Stomach (tissue), 4 donors: ENCODE measurements at regions not wholly inside any gene's neighbourhood (a gene's known extent, or its start where the extent isn't known, plus 50 kb on each side); places are given as distances from the start of the nearest gene placed in this dataset.

Experiments used
- POLR2A ChIP-seq, 4 donors: fragments of 450-650 bp; IDR thresholded peaks; one replicate each; pipeline ENCODE4 v1.6.1; 2016; ENCODE audit warnings: antibody characterized with exemption in 4 of 4, control low read depth in 2 of 4, mild to moderate bottlenecking in 1 of 4, moderate library complexity in 1 of 4
- POLR2AphosphoS5 ChIP-seq, 3 donors: sonication (generic); formaldehyde crosslinking; IDR thresholded peaks; one replicate each; pipeline ENCODE4 v1.6.1; 2016; ENCODE audit warnings: antibody characterized with exemption in 3 of 3
- TF ChIP-seq, protein P1 (sequence below), 7 experiments: fragments of 450-650 bp in 4 of 7; fragments of 200-600 bp in 3 of 7; sonication (generic) in 3 of 7; IDR thresholded peaks; one replicate each; pipeline ENCODE4 v1.5.1; 2016 to 2019; ENCODE audit warnings: antibody characterized with exemption in 7 of 7, control low read depth in 2 of 7, mild to moderate bottlenecking in 1 of 7

DNA sequence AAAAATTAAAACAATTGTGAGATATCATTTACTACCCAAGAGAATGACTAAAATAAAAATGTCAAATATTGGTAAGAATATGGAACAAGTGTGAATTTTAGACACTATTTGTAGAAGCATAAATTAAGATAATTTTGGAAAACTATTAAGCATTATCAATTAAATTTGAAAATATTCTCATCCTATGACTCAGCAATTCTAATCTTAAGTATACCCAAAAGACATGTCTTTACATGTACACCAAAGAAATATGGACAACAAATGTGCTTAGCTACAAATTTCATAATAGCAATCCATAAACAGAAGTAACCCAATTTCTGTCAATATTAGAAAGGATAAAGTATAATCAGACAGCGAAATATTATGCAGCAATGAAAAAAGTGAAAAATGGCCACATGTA lies 1032.2 kb upstream of the SEMA6D start:
- TF ChIP-seq, protein P1, sequence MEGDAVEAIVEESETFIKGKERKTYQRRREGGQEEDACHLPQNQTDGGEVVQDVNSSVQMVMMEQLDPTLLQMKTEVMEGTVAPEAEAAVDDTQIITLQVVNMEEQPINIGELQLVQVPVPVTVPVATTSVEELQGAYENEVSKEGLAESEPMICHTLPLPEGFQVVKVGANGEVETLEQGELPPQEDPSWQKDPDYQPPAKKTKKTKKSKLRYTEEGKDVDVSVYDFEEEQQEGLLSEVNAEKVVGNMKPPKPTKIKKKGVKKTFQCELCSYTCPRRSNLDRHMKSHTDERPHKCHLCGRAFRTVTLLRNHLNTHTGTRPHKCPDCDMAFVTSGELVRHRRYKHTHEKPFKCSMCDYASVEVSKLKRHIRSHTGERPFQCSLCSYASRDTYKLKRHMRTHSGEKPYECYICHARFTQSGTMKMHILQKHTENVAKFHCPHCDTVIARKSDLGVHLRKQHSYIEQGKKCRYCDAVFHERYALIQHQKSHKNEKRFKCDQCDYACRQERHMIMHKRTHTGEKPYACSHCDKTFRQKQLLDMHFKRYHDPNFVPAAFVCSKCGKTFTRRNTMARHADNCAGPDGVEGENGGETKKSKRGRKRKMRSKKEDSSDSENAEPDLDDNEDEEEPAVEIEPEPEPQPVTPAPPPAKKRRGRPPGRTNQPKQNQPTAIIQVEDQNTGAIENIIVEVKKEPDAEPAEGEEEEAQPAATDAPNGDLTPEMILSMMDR (IDR thresholded peaks at IDR 0.05), result no peak
- no peak for TF ChIP-seq POLR2A (IDR thresholded peaks at IDR 0.05)
- TF ChIP-seq POLR2AphosphoS5 (IDR thresholded peaks at IDR 0.05), result no peak
